ENCODE measurements at regions not wholly inside any gene's neighbourhood (a gene's known extent, or its start where the extent isn't known, plus 50 kb on each side); places are given as distances from the start of the nearest gene placed in this dataset.
A peak's percentile ranks its signal among the peaks of the same experiment; 100 is the strongest.
"Not testable (repeated sequence)": the region's sequence is repeated elsewhere in the genome, so short reads cannot be mapped to it uniquely, and the experiment has no call there.

DNA sequence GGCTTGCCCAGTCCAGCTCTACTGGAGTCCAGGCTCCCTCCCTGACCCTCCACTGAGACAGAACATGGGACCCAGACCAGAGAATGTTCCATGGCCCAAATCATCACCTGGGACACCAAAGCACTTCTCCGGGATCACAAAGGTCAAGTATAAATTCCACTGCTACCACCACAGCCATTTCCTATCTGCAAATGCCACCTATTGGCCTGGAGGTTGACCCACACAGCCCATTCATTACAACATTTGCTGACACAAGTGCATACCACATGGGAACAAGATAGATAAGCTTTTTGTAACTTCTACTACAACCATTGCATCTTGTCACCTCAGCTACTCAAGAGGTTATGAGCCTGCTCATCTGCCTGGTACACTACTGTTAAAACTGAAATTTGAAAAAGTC, 126.8 kb upstream of the NECTIN3 start:
- no peak overlapping the region for H3K4me3 ChIP-seq (ENCODE audit: low read length)
- no peak for DNase-seq (ENCODE audit: low read depth)
- TF ChIP-seq, protein P1, sequence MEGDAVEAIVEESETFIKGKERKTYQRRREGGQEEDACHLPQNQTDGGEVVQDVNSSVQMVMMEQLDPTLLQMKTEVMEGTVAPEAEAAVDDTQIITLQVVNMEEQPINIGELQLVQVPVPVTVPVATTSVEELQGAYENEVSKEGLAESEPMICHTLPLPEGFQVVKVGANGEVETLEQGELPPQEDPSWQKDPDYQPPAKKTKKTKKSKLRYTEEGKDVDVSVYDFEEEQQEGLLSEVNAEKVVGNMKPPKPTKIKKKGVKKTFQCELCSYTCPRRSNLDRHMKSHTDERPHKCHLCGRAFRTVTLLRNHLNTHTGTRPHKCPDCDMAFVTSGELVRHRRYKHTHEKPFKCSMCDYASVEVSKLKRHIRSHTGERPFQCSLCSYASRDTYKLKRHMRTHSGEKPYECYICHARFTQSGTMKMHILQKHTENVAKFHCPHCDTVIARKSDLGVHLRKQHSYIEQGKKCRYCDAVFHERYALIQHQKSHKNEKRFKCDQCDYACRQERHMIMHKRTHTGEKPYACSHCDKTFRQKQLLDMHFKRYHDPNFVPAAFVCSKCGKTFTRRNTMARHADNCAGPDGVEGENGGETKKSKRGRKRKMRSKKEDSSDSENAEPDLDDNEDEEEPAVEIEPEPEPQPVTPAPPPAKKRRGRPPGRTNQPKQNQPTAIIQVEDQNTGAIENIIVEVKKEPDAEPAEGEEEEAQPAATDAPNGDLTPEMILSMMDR (conservative IDR thresholded peaks at IDR 0.05; ENCODE audit: low read length): no peak

GRCh38 chr3:110946810-110947209, 124.8 kb upstream of the NECTIN3 start:
- H3K4me3 ChIP-seq (ENCODE audit: low read length): no peak overlapping the region
- DNase-seq (ENCODE audit: low read depth): no peak
- TF ChIP-seq, protein P1 (conservative IDR thresholded peaks at IDR 0.05; ENCODE audit: low read length): no peak

GRCh38 chr3:110949194-110949593, 122.4 kb upstream of the NECTIN3 start:
- DNase-seq (ENCODE audit: low read depth); H3K4me3 ChIP-seq (ENCODE audit: low read length): not testable (repeated sequence)

- H3K4me3 ChIP-seq (ENCODE audit: low read length): no peak overlapping the region
- TF ChIP-seq, protein P1 (conservative IDR thresholded peaks at IDR 0.05; ENCODE audit: low read length): no peak
- DNase-seq (ENCODE audit: low read depth): peak; percentile 46
Observed at GRCh38 chr3:110955301-110955880, 116.2 kb upstream of the NECTIN3 start.

DNA sequence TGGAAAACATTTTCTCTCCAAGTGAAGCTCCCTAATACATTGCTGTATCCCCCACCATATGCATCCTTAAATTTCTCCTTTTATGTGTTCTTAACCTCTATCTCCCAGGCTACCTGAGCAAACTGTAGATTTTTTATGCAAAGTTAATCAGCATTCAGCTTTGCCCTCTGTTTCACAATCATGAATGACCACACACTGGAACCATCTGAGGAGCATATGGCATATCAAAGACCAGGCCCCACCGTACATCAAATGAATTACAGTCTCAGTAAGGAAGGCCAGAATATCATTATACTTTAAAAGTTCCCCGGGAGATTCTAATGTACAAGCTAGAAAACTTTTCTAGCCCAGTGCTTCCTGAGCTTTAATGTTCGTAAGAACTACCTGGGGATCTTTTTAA, 115.5 kb upstream of the NECTIN3 start:
- TF ChIP-seq, protein P1 (conservative IDR thresholded peaks at IDR 0.05; ENCODE audit: low read length): no peak
- no peak overlapping the region for H3K4me3 ChIP-seq (ENCODE audit: low read length)
- peak; percentile 36 for DNase-seq (ENCODE audit: low read depth)

- DNase-seq (ENCODE audit: low read depth): no peak
- TF ChIP-seq, protein P1 (conservative IDR thresholded peaks at IDR 0.05; ENCODE audit: low read length): no peak
- no peak overlapping the region for H3K4me3 ChIP-seq (ENCODE audit: low read length)
Observed at GRCh38 chr3:110957247-110958025, 114.2 kb upstream of the NECTIN3 start.

DNA sequence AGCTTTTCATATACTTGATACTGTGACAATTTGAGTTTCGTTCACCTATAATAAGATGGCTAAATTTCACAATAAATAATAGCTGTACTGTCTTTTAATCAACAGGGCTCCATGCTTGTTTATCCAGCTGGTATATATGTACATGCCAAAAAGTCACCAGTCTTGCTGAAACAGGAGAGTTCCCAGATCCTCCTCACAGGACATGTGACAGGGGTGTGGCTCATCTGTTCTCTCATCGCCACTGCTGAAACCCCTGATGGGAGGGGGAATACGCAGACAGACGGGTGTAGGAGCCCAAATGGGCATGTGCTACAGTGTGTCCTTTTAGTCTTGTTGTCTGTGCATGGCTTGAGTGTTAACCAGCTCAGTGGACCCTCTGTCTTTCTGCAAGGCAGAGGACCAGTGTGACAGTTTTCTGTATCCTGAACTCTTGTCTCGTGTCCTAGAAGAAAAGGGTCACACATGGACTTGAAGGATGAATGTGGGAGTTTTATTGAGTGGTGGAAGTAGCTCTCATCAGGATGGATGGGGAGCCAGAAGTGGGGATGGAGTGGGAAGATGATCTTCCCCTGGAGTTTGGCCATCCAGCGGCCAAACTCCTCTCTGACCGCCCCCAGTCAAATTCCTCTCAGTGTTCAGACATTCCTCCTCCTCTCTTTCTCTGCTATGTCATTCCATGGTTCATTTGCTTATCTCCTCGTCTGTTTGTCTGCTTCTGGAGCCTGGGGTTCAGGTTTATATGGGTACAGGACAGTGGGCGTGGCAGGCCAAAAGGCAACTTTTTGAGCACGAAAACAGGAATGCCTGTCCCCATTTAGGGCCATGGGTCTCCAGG, 113.1 kb upstream of the NECTIN3 start:
- DNase-seq (ENCODE audit: low read depth): no peak
- TF ChIP-seq, protein P1 (conservative IDR thresholded peaks at IDR 0.05; ENCODE audit: low read length): no peak
- no peak overlapping the region for H3K4me3 ChIP-seq (ENCODE audit: low read length)
